ENCODE measurements at regions not wholly inside any gene's neighbourhood (a gene's known extent, or its start where the extent isn't known, plus 50 kb on each side); places are given as distances from the start of the nearest gene placed in this dataset.

GRCh38 chr13:107819071-107819470, 396.3 kb downstream of the LIG4 start:
- TF ChIP-seq, protein P1, sequence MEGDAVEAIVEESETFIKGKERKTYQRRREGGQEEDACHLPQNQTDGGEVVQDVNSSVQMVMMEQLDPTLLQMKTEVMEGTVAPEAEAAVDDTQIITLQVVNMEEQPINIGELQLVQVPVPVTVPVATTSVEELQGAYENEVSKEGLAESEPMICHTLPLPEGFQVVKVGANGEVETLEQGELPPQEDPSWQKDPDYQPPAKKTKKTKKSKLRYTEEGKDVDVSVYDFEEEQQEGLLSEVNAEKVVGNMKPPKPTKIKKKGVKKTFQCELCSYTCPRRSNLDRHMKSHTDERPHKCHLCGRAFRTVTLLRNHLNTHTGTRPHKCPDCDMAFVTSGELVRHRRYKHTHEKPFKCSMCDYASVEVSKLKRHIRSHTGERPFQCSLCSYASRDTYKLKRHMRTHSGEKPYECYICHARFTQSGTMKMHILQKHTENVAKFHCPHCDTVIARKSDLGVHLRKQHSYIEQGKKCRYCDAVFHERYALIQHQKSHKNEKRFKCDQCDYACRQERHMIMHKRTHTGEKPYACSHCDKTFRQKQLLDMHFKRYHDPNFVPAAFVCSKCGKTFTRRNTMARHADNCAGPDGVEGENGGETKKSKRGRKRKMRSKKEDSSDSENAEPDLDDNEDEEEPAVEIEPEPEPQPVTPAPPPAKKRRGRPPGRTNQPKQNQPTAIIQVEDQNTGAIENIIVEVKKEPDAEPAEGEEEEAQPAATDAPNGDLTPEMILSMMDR (conservative IDR thresholded peaks at IDR 0.05; ENCODE audit: low read depth, low read length), result no peak
- no peak for TF ChIP-seq EZH2phosphoT487 (IDR thresholded peaks at IDR 0.05; ENCODE audit: borderline replicate concordance, low read length)

Data from PC-3 (cell line).